Upper lobe of left lung (tissue), 4 donors: ENCODE measurements at regions not wholly inside any gene's neighbourhood (a gene's known extent, or its start where the extent isn't known, plus 50 kb on each side); places are given as distances from the start of the nearest gene placed in this dataset.

Experiments
- CTCF ChIP-seq, 6 experiments: fragments of 450-650 bp in 4 of 6; fragments of 200-600 bp in 2 of 6; sonication (generic) in 2 of 6; IDR thresholded peaks; one replicate each; pipeline ENCODE4 v1.5.1; 2016 to 2019; ENCODE audit warnings: antibody characterized with exemption in 6 of 6
- EP300 ChIP-seq, 4 donors: sonication (generic); formaldehyde crosslinking; IDR thresholded peaks; one replicate each; pipeline ENCODE4 v1.5.1; 2017; ENCODE audit warnings: antibody characterized with exemption in 4 of 4, control low read depth in 2 of 4
- POLR2A ChIP-seq, 4 donors: fragments of 450-650 bp; IDR thresholded peaks; one replicate each; pipeline ENCODE4 v1.5.1; 2016 to 2017; ENCODE audit warnings: antibody characterized with exemption in 4 of 4, mild to moderate bottlenecking in 2 of 4

GRCh38 chr22:26779108-26779507 is 121.7 kb downstream of the MIAT start:
- TF ChIP-seq CTCF (IDR thresholded peaks at IDR 0.05) (no peak), POLR2A (IDR thresholded peaks at IDR 0.05) (no peak), EP300 (IDR thresholded peaks at IDR 0.05) (no peak)
